ENCODE measurements at regions not wholly inside any gene's neighbourhood (a gene's known extent, or its start where the extent isn't known, plus 50 kb on each side); places are given as distances from the start of the nearest gene placed in this dataset.

- no peak for DNase-seq (ENCODE audit: low spot score)
These were observed 57.5 kb upstream of the ARL15 start for GRCh38 chr5:54367844-54368243.

GRCh38 chr5:54366707-54367106, 56.3 kb upstream of the ARL15 start:
- DNase-seq (ENCODE audit: low spot score) = no peak

- no peak for DNase-seq (ENCODE audit: low spot score)
These were observed 53.3 kb upstream of the ARL15 start for GRCh38 chr5:54363669-54364068.

- no peak for DNase-seq (ENCODE audit: low spot score)
These were observed 52.7 kb upstream of the ARL15 start for GRCh38 chr5:54362992-54363625.

GRCh38 chr5:54362434-54362833, 52.1 kb upstream of the ARL15 start:
- no peak for DNase-seq (ENCODE audit: low spot score)

GRCh38 chr5:54361691-54362411, 51.5 kb upstream of the ARL15 start:
- no peak for DNase-seq (ENCODE audit: low spot score)

- no peak for DNase-seq (ENCODE audit: low spot score)
These were observed 50.7 kb upstream of the ARL15 start for GRCh38 chr5:54360925-54361662.
